ENCODE measurements at regions not wholly inside any gene's neighbourhood (a gene's known extent, or its start where the extent isn't known, plus 50 kb on each side); places are given as distances from the start of the nearest gene placed in this dataset.

- intact Hi-C loops (cut with micrococcal nuclease) = loop anchor here (1.0 to 5.0 kb wide), 6 partner anchors 16 to 342 kb away; partner anchors contain the start of genes SEM1 and SLC25A13
These were observed 173.9 kb upstream of the SLC25A13 start for GRCh38 chr7:96495751-96496216.

- intact Hi-C loops (cut with micrococcal nuclease) = loop anchor here (10.0 kb wide), 1 partner anchor 1152 kb away; no protein-coding TSS in a partner anchor
These were observed 164.8 kb upstream of the SLC25A13 start for GRCh38 chr7:96486681-96487080.

- intact Hi-C loops (cut with micrococcal nuclease) = loop anchor here (10.0 kb wide), 1 partner anchor 1150 kb away; no protein-coding TSS in a partner anchor
These were observed 162.9 kb upstream of the SLC25A13 start for GRCh38 chr7:96484845-96485244.

GRCh38 chr7:96484091-96484490 is 162.2 kb upstream of the SLC25A13 start:
- intact Hi-C loops (cut with micrococcal nuclease) = loop anchor here (10.0 kb wide), 1 partner anchor 1149 kb away; no protein-coding TSS in a partner anchor

GRCh38 chr7:96481796-96482195 is 159.9 kb upstream of the SLC25A13 start:
- intact Hi-C loops (cut with micrococcal nuclease) = loop anchor here (10.0 kb wide), 1 partner anchor 1147 kb away; no protein-coding TSS in a partner anchor

GRCh38 chr7:96479015-96479645 is 157.2 kb upstream of the SLC25A13 start:
- intact Hi-C loops (cut with micrococcal nuclease) = loop anchor here (1.0 to 10.0 kb wide), 8 partner anchors 8 to 1776 kb away; partner anchors contain the start of genes SLC25A13 and TECPR1

- intact Hi-C loops (cut with micrococcal nuclease) = loop anchor here (1.0 to 10.0 kb wide), 10 partner anchors 8 to 1783 kb away; partner anchors contain the start of genes SDHAF3, SEM1 and TECPR1
These were observed 149.7 kb upstream of the SLC25A13 start for GRCh38 chr7:96471606-96472005.

GRCh38 chr7:96452146-96452545 is 130.2 kb upstream of the SLC25A13 start:
- intact Hi-C loops (cut with micrococcal nuclease) = no loop called here

- intact Hi-C loops (cut with micrococcal nuclease) = no loop called here
These were observed 127.2 kb upstream of the SLC25A13 start for GRCh38 chr7:96449094-96449493.

- intact Hi-C loops (cut with micrococcal nuclease) = no loop called here
These were observed 125.3 kb upstream of the SLC25A13 start for GRCh38 chr7:96447109-96447645.

GRCh38 chr7:96441436-96442084 is 119.7 kb upstream of the SLC25A13 start:
- intact Hi-C loops (cut with micrococcal nuclease) = no loop called here

GRCh38 chr7:96440328-96440727 is 118.4 kb upstream of the SLC25A13 start:
- intact Hi-C loops (cut with micrococcal nuclease) = no loop called here

GRCh38 chr7:96436880-96437279 is 115.0 kb upstream of the SLC25A13 start:
- intact Hi-C loops (cut with micrococcal nuclease) = no loop called here

GRCh38 chr7:96430356-96430755 is 108.5 kb upstream of the SLC25A13 start:
- intact Hi-C loops (cut with micrococcal nuclease) = no loop called here

- intact Hi-C loops (cut with micrococcal nuclease) = no loop called here
These were observed 105.2 kb upstream of the SLC25A13 start for GRCh38 chr7:96427143-96427542.

- intact Hi-C loops (cut with micrococcal nuclease) = no loop called here
These were observed 104.8 kb upstream of the SLC25A13 start for GRCh38 chr7:96426685-96427084.

- intact Hi-C loops (cut with micrococcal nuclease) = no loop called here
These were observed 104.1 kb upstream of the SLC25A13 start for GRCh38 chr7:96426027-96426426.

- intact Hi-C loops (cut with micrococcal nuclease) = no loop called here
These were observed 102.5 kb upstream of the SLC25A13 start for GRCh38 chr7:96424411-96424810.

- intact Hi-C loops (cut with micrococcal nuclease) = no loop called here
These were observed 100.5 kb upstream of the SLC25A13 start for GRCh38 chr7:96422388-96422787.

GRCh38 chr7:96418581-96418980 is 96.7 kb upstream of the SLC25A13 start:
- intact Hi-C loops (cut with micrococcal nuclease) = loop anchor here (5.0 to 10.0 kb wide), 2 partner anchors 79 to 456 kb away; no protein-coding TSS in a partner anchor

GRCh38 chr7:96417784-96418183 is 95.9 kb upstream of the SLC25A13 start:
- intact Hi-C loops (cut with micrococcal nuclease) = loop anchor here (5.0 to 10.0 kb wide), 2 partner anchors 80 to 457 kb away; no protein-coding TSS in a partner anchor

- intact Hi-C loops (cut with micrococcal nuclease) = loop anchor here (5.0 to 10.0 kb wide), 2 partner anchors 81 to 458 kb away; no protein-coding TSS in a partner anchor
These were observed 94.7 kb upstream of the SLC25A13 start for GRCh38 chr7:96416599-96416998.

Data from T-helper 1 cell treated with Interleukin-12 subunit alpha and Interleukin-12 subunit beta and Interleukin-4 antibody, amounts not matched to agents 30 ng/mL and 1 ng/mL, for 36 hours (primary cell).